ENCODE measurements at regions not wholly inside any gene's neighbourhood (a gene's known extent, or its start where the extent isn't known, plus 50 kb on each side); places are given as distances from the start of the nearest gene placed in this dataset.

DNA sequence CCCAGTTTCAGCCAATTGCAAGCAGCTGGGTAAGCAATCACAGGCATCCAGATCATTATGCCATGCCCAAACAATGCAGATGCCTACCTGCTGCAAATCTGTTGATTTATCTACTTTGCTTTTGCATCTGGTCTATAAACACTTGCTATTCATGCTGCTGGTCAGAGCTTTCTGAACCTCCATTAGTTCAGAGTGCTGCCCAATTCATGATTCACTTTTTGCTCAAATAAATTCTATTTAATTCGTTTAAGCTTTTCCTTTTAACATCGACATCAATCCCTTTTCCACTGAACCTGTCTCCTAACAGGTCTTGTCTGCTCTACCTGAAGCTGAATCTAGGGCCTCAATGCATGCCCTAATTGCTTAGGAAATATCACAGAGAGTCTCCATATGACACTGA lies 99.4 kb upstream of the C1orf87 start:
- Histone ChIP-seq H3K4me3 (ENCODE audit: low read depth in 1 of 3, low read length in 3 of 3) (no peak overlapping the region), H3K27me3 (ENCODE audit: control insufficient read depth in 4 of 4, insufficient read depth in 4 of 4, low read length in 3 of 4) (no peaks in the 10 kb centered on the region), H3K36me3 (ENCODE audit: control insufficient read depth in 4 of 4, insufficient read depth in 3 of 4, low read depth in 1 of 4, low read length in 3 of 4) (no peaks in the 10 kb centered on the region), H3K9ac (ENCODE audit: low read depth in 1 of 2, low read length in 2 of 2) (no peak overlapping the region), H3K27ac (ENCODE audit: low read depth in 1 of 2, low read length in 2 of 2) (no peak overlapping the region), H3K9me3 (ENCODE audit: control insufficient read depth in 4 of 4, low read length in 3 of 4) (peaks cover 0 to 2% (median 0%) of the 10 kb centered on the region in 4 donors), H3K4me1 (ENCODE audit: control insufficient read depth in 4 of 4, insufficient read depth in 4 of 4, low read length in 3 of 4) (no peaks in the 10 kb centered on the region)
- 92% methylated on average over 2 of the region's 2 CpGs for WGBS
- no peak for DNase-seq (ENCODE audit: low spot score)
- TF ChIP-seq, protein P1, sequence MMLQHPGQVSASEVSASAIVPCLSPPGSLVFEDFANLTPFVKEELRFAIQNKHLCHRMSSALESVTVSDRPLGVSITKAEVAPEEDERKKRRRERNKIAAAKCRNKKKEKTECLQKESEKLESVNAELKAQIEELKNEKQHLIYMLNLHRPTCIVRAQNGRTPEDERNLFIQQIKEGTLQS (IDR thresholded peaks at IDR 0.05): no peak
- TF ChIP-seq RXRA (IDR thresholded peaks at IDR 0.05): no peak
- no peak for TF ChIP-seq TAF1 (conservative IDR thresholded peaks at IDR 0.05)
- no peak for TF ChIP-seq FOXA2 (IDR thresholded peaks at IDR 0.05)
- TF ChIP-seq, protein P2, sequence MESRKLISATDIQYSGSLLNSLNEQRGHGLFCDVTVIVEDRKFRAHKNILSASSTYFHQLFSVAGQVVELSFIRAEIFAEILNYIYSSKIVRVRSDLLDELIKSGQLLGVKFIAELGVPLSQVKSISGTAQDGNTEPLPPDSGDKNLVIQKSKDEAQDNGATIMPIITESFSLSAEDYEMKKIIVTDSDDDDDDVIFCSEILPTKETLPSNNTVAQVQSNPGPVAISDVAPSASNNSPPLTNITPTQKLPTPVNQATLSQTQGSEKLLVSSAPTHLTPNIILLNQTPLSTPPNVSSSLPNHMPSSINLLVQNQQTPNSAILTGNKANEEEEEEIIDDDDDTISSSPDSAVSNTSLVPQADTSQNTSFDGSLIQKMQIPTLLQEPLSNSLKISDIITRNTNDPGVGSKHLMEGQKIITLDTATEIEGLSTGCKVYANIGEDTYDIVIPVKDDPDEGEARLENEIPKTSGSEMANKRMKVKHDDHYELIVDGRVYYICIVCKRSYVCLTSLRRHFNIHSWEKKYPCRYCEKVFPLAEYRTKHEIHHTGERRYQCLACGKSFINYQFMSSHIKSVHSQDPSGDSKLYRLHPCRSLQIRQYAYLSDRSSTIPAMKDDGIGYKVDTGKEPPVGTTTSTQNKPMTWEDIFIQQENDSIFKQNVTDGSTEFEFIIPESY (IDR thresholded peaks at IDR 0.05): no peak
- no peak for TF ChIP-seq FOXA1 (IDR thresholded peaks at IDR 0.05)
- no peak for TF ChIP-seq HNF4A (conservative IDR thresholded peaks at IDR 0.05)
- TF ChIP-seq, protein P3, sequence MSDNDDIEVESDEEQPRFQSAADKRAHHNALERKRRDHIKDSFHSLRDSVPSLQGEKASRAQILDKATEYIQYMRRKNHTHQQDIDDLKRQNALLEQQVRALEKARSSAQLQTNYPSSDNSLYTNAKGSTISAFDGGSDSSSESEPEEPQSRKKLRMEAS (IDR thresholded peaks at IDR 0.05): no peak
- TF ChIP-seq RAD21 (IDR thresholded peaks at IDR 0.05): no peak
- TF ChIP-seq YY1 (IDR thresholded peaks at IDR 0.05): no peak
- TF ChIP-seq, protein P4, sequence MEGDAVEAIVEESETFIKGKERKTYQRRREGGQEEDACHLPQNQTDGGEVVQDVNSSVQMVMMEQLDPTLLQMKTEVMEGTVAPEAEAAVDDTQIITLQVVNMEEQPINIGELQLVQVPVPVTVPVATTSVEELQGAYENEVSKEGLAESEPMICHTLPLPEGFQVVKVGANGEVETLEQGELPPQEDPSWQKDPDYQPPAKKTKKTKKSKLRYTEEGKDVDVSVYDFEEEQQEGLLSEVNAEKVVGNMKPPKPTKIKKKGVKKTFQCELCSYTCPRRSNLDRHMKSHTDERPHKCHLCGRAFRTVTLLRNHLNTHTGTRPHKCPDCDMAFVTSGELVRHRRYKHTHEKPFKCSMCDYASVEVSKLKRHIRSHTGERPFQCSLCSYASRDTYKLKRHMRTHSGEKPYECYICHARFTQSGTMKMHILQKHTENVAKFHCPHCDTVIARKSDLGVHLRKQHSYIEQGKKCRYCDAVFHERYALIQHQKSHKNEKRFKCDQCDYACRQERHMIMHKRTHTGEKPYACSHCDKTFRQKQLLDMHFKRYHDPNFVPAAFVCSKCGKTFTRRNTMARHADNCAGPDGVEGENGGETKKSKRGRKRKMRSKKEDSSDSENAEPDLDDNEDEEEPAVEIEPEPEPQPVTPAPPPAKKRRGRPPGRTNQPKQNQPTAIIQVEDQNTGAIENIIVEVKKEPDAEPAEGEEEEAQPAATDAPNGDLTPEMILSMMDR (IDR thresholded peaks at IDR 0.05; ENCODE audit: low read depth, low read length, missing input control): no peak
- no peak for TF ChIP-seq NR2F2 (IDR thresholded peaks at IDR 0.05)
- no peak for TF ChIP-seq JUND (IDR thresholded peaks at IDR 0.05)
- TF ChIP-seq, protein P5, sequence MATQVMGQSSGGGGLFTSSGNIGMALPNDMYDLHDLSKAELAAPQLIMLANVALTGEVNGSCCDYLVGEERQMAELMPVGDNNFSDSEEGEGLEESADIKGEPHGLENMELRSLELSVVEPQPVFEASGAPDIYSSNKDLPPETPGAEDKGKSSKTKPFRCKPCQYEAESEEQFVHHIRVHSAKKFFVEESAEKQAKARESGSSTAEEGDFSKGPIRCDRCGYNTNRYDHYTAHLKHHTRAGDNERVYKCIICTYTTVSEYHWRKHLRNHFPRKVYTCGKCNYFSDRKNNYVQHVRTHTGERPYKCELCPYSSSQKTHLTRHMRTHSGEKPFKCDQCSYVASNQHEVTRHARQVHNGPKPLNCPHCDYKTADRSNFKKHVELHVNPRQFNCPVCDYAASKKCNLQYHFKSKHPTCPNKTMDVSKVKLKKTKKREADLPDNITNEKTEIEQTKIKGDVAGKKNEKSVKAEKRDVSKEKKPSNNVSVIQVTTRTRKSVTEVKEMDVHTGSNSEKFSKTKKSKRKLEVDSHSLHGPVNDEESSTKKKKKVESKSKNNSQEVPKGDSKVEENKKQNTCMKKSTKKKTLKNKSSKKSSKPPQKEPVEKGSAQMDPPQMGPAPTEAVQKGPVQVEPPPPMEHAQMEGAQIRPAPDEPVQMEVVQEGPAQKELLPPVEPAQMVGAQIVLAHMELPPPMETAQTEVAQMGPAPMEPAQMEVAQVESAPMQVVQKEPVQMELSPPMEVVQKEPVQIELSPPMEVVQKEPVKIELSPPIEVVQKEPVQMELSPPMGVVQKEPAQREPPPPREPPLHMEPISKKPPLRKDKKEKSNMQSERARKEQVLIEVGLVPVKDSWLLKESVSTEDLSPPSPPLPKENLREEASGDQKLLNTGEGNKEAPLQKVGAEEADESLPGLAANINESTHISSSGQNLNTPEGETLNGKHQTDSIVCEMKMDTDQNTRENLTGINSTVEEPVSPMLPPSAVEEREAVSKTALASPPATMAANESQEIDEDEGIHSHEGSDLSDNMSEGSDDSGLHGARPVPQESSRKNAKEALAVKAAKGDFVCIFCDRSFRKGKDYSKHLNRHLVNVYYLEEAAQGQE (IDR thresholded peaks at IDR 0.05): no peak

DNA sequence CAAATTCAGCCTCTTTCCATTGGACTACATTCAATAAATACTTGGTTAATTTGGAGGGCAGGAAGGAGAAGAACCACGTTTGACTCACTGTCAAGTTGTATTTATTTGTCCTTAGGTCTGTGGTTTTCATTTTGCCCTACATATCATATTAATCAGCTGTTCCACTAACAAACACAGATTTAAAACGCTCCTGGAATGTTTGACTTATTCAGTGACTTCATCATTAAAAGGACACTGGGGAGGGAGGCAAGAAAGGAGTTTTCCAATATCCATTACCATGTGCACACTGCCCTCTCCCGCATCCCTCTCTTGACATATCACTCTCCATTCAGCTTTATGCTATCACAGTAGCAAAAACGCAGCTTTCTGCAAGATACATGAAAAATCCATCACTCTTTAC lies 98.2 kb upstream of the C1orf87 start:
- no peaks in the 10 kb centered on the region for H3K27me3 ChIP-seq (ENCODE audit: control insufficient read depth in 4 of 4, insufficient read depth in 4 of 4, low read length in 3 of 4)
- no peak overlapping the region for H3K9ac ChIP-seq (ENCODE audit: low read depth in 1 of 2, low read length in 2 of 2)
- DNase-seq (ENCODE audit: low spot score): no peak
- H3K27ac ChIP-seq (ENCODE audit: low read depth in 1 of 2, low read length in 2 of 2): no peak overlapping the region
- no peak overlapping the region for H3K4me3 ChIP-seq (ENCODE audit: low read depth in 1 of 3, low read length in 3 of 3)
- H3K4me1 ChIP-seq (ENCODE audit: control insufficient read depth in 4 of 4, insufficient read depth in 4 of 4, low read length in 3 of 4): no peaks in the 10 kb centered on the region
- 63% methylated on average over 4 of the region's 4 CpGs for WGBS
- H3K9me3 ChIP-seq (ENCODE audit: control insufficient read depth in 4 of 4, low read length in 3 of 4): peaks cover 0 to 2% (median 0%) of the 10 kb centered on the region in 4 donors
- no peaks in the 10 kb centered on the region for H3K36me3 ChIP-seq (ENCODE audit: control insufficient read depth in 4 of 4, insufficient read depth in 3 of 4, low read depth in 1 of 4, low read length in 3 of 4)
- TF ChIP-seq, protein P5 (IDR thresholded peaks at IDR 0.05): no peak
- TF ChIP-seq FOXA2 (IDR thresholded peaks at IDR 0.05) (no peak), HNF4A (conservative IDR thresholded peaks at IDR 0.05) (no peak), FOXA1 (IDR thresholded peaks at IDR 0.05) (no peak), RXRA (IDR thresholded peaks at IDR 0.05) (no peak), RAD21 (IDR thresholded peaks at IDR 0.05) (no peak), JUND (IDR thresholded peaks at IDR 0.05) (no peak), YY1 (IDR thresholded peaks at IDR 0.05) (no peak), EGR1 (IDR thresholded peaks at IDR 0.05; ENCODE audit: low read depth in 2 of 2) (no peak), GABPA (IDR thresholded peaks at IDR 0.05 in 1 of 2, conservative IDR thresholded peaks at IDR 0.05 in 1 of 2) (no peak), TAF1 (conservative IDR thresholded peaks at IDR 0.05) (no peak)
- TF ChIP-seq, protein P1 (IDR thresholded peaks at IDR 0.05): no peak
- TF ChIP-seq, protein P2 (IDR thresholded peaks at IDR 0.05): no peak
- TF ChIP-seq, protein P3 (IDR thresholded peaks at IDR 0.05): no peak
